ENCODE measurements at regions not wholly inside any gene's neighbourhood (a gene's known extent, or its start where the extent isn't known, plus 50 kb on each side); places are given as distances from the start of the nearest gene placed in this dataset.

DNA sequence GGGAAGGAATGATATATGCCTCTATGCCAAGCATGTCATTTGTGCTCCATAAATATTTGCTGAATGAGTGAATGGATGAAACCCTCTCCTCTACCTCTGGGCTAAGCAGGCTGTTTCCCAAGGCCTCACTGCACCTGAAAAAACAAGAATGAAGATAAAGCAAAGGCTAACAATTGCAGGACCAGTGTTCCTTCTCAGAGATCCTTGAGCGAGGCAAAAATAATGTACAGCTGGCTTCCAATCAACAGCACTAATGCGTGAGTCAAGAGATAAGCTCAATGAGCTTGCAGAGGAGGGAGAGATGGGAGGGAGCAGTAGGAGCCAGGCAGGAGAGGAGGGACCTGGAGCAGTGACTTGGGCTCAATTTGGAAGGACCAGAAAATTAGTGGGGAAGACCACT lies 144.5 kb upstream of the NFE2L3 start:
- H3K79me2 ChIP-seq (ENCODE audit: control insufficient read depth, insufficient read depth, low read length), result no peaks in the 10 kb centered on the region
- no peak overlapping the region for H3K4me3 Mint-ChIP-seq
- H2AFZ ChIP-seq (ENCODE audit: insufficient read depth, low read depth, low read length, poor library complexity, severe bottlenecking), result no peak overlapping the region
- H3K27ac ChIP-seq (ENCODE audit: low read length in 2 of 2), result no peak overlapping the region
- H3K36me3 ChIP-seq (replicated peaks in 1 of 2; ENCODE audit: control extremely low read depth in 1 of 2, control insufficient read depth in 1 of 2, extremely low read depth in 1 of 2, insufficient read depth in 2 of 2, low read length in 1 of 2), result no peaks in the 10 kb centered on the region
- H3K4me1 Mint-ChIP-seq, result peaks cover 12% of the 10 kb centered on the region
- no peak overlapping the region for H3K4me2 ChIP-seq (replicated peaks; ENCODE audit: low read depth, low read length, poor library complexity, severe bottlenecking)
- no peaks in the 10 kb centered on the region for H3K9me3 ChIP-seq (ENCODE audit: control extremely low read depth in 1 of 3, control insufficient read depth in 2 of 3, insufficient read depth in 1 of 3, low read length in 2 of 3)
- peaks cover 0 to 52% (median 23%) of the 10 kb centered on the region in 4 experiments for H3K27me3 ChIP-seq (replicated peaks in 1 of 4; ENCODE audit: control extremely low read depth in 1 of 4, control insufficient read depth in 3 of 4, insufficient read depth in 4 of 4, low read length in 3 of 4)
- no peak overlapping the region for H3K27ac Mint-ChIP-seq
- DNase-seq (no peak), ATAC-seq (ENCODE audit: low read depth) (no peak)
- no peak overlapping the region for H3K9ac ChIP-seq (ENCODE audit: low read length)
- WGBS (ENCODE audit: insufficient coverage), result 85% methylated on average over 2 of the region's 2 CpGs
- H3K4me1 ChIP-seq (ENCODE audit: control insufficient read depth in 2 of 2, insufficient read depth in 2 of 2, low read length in 2 of 2), result peaks cover 9 to 13% of the 10 kb centered on the region in 2 donors
- CTCF ChIA-PET, result no interaction called here
- POLR2A ChIA-PET, result no interaction called here
- TF ChIP-seq EZH2 (IDR thresholded peaks at IDR 0.05; ENCODE audit: borderline replicate concordance, insufficient read depth, low read depth, low read length, poor library complexity, severe bottlenecking), result no peak
- peaks cover 73% of the 10 kb centered on the region for H3K27me3 Mint-ChIP-seq
- H3K9me3 Mint-ChIP-seq (ENCODE audit: insufficient read depth), result no peaks in the 10 kb centered on the region
- H3K4me3 ChIP-seq (ENCODE audit: control extremely low read depth in 1 of 5, extremely low read depth in 1 of 5, insufficient read depth in 1 of 5, low read depth in 2 of 5, low read length in 4 of 5), result no peak overlapping the region
- intact Hi-C loops (cut with micrococcal nuclease), result no loop called here
- H4K20me1 ChIP-seq (ENCODE audit: control insufficient read depth, insufficient read depth, low read length, poor library complexity, severe bottlenecking), result no peaks in the 10 kb centered on the region

DNA sequence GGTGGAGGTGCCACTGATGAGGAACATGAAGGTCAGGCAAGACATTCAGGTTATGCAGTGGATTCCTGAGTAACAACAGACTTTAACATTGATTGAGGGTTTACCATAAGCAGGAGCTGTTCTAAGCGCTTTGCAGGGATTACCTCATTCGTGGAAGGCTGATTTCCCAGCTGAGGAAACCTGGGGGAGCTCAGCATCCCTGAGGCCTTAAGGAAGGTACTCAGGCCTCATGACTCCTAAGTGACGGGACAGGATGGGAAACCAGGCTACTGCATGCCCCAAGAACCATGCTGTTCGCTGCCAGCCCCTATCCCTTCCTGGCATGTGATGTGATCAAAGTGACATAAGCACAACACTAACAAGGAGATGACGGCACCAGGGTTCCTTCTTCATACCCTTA lies 143.6 kb upstream of the NFE2L3 start:
- Histone ChIP-seq H3K4me2 (replicated peaks; ENCODE audit: low read depth, low read length, poor library complexity, severe bottlenecking) (no peak overlapping the region), H3K27me3 (replicated peaks in 1 of 4; ENCODE audit: control extremely low read depth in 1 of 4, control insufficient read depth in 3 of 4, insufficient read depth in 4 of 4, low read length in 3 of 4) (peaks cover 0 to 57% (median 25%) of the 10 kb centered on the region in 4 experiments), H3K36me3 (replicated peaks in 1 of 2; ENCODE audit: control extremely low read depth in 1 of 2, control insufficient read depth in 1 of 2, extremely low read depth in 1 of 2, insufficient read depth in 2 of 2, low read length in 1 of 2) (no peaks in the 10 kb centered on the region), H2AFZ (ENCODE audit: insufficient read depth, low read depth, low read length, poor library complexity, severe bottlenecking) (no peak overlapping the region), H3K9ac (ENCODE audit: low read length) (no peak overlapping the region), H4K20me1 (ENCODE audit: control insufficient read depth, insufficient read depth, low read length, poor library complexity, severe bottlenecking) (no peaks in the 10 kb centered on the region), H3K79me2 (ENCODE audit: control insufficient read depth, insufficient read depth, low read length) (no peaks in the 10 kb centered on the region), H3K27ac (ENCODE audit: low read length in 2 of 2) (no peak overlapping the region), H3K4me3 (ENCODE audit: control extremely low read depth in 1 of 5, extremely low read depth in 1 of 5, insufficient read depth in 1 of 5, low read depth in 2 of 5, low read length in 4 of 5) (no peak overlapping the region), H3K9me3 (ENCODE audit: control extremely low read depth in 1 of 3, control insufficient read depth in 2 of 3, insufficient read depth in 1 of 3, low read length in 2 of 3) (no peaks in the 10 kb centered on the region), H3K4me1 (ENCODE audit: control insufficient read depth in 2 of 2, insufficient read depth in 2 of 2, low read length in 2 of 2) (peaks cover 11 to 13% of the 10 kb centered on the region in 2 donors)
- intact Hi-C loops (cut with micrococcal nuclease), result no loop called here
- Mint-ChIP-seq H3K9me3 (ENCODE audit: insufficient read depth) (no peaks in the 10 kb centered on the region), H3K4me1 (peaks cover 16% of the 10 kb centered on the region), H3K27me3 (peaks cover 72% of the 10 kb centered on the region), H3K4me3 (no peak overlapping the region), H3K27ac (no peak overlapping the region)
- CTCF ChIA-PET, result no interaction called here
- POLR2A ChIA-PET, result interaction anchor here (0.7 kb wide), 1 partner anchor 23 kb away, joined by 5 read pairs; no protein-coding TSS in a partner anchor
- DNase-seq (no peak), ATAC-seq (ENCODE audit: low read depth) (no peak)
- TF ChIP-seq, protein P1, sequence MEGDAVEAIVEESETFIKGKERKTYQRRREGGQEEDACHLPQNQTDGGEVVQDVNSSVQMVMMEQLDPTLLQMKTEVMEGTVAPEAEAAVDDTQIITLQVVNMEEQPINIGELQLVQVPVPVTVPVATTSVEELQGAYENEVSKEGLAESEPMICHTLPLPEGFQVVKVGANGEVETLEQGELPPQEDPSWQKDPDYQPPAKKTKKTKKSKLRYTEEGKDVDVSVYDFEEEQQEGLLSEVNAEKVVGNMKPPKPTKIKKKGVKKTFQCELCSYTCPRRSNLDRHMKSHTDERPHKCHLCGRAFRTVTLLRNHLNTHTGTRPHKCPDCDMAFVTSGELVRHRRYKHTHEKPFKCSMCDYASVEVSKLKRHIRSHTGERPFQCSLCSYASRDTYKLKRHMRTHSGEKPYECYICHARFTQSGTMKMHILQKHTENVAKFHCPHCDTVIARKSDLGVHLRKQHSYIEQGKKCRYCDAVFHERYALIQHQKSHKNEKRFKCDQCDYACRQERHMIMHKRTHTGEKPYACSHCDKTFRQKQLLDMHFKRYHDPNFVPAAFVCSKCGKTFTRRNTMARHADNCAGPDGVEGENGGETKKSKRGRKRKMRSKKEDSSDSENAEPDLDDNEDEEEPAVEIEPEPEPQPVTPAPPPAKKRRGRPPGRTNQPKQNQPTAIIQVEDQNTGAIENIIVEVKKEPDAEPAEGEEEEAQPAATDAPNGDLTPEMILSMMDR (IDR thresholded peaks at IDR 0.05), result no peak
- no peak for TF ChIP-seq EZH2 (IDR thresholded peaks at IDR 0.05; ENCODE audit: borderline replicate concordance, insufficient read depth, low read depth, low read length, poor library complexity, severe bottlenecking)
- 98% methylated on average over 4 of the region's 5 CpGs for WGBS (ENCODE audit: insufficient coverage)
